ENCODE measurements at regions not wholly inside any gene's neighbourhood (a gene's known extent, or its start where the extent isn't known, plus 50 kb on each side); places are given as distances from the start of the nearest gene placed in this dataset.

GRCh38 chr11:80458376-80458775 lies 1017.5 kb upstream of the TENM4 start:
- no peak for DNase-seq

- no peak for DNase-seq
Measured at GRCh38 chr11:80457823-80458222, 1017.0 kb upstream of the TENM4 start.

GRCh38 chr11:80455818-80456217 lies 1015.0 kb upstream of the TENM4 start:
- no peak for DNase-seq

GRCh38 chr11:80451105-80451504 lies 1010.3 kb upstream of the TENM4 start:
- DNase-seq = no peak

DNA sequence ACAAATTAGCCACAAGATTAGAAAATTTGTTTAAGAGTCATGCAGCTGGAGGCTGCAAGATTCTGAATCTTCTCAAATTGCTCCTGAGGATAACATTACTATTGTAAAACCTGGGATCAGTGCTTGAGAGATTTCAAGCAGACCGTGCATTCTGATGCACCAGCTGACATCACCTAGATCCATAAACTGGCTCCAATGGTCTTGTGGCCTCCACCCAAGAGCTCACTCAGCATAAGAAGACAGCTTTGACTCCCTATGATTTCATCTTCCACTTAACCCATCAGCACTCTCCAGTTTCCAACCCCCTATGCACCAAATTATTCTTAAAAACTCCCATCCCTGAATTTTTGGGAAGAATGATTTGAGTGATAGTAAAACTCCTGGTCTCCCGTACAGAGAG lies 1007.9 kb upstream of the TENM4 start:
- DNase-seq = no peak

DNA sequence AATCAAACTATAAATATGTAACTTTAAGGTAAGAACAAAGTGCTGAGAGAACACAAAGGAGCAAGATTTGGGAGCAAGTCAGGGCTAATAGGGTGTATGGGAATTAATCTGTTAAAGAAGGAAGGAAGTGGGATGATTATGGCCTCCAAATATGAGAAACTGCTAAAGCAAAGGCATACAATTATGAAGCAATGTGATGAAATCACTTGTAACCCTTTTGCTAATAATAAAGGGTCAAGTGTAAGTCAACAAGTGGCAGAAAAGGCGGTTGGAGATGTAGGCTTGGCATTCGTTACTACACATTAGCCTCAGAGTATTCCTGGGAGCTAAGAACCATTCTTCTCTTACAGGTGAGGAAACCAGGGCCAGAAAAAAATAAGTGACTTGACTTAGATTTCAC lies 1002.3 kb upstream of the TENM4 start:
- DNase-seq = no peak

DNA sequence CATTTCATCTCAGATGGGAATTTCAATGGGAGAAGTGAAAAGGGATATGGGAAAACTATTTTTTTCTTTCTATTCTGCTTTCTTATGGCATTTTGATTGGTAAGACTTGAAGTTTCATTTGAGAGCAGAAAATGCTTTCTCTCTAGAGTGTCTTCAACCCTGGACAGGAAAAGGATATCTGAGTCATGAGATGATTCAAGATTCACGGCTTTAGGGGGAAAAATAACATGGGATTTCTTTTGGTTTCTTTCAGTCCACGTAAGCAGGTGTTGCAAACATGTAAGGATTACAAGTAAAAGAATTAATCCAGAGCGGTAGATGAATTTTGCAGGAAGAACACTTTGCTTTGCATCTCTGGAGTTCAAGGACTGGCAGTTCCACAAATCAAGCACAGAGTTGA lies 1001.0 kb upstream of the TENM4 start:
- no peak for DNase-seq

DNA sequence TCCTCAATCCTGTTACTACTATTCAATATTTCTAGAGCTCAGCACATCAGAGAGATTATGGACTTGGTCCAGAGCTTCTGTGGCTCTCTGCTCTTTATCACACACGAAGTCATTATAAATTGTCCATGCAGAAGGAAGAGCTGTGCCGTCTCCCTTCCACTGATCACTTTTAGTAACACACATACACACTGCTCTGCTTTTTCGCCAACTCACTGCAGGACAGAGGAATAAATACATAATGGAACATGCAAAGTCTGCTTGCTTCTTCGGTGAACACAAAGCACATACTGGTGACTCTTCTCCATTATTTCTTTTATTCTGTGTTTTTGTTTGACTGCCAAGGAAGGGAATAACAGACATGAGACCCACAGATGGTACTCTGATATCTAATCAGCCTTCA lies 1000.0 kb upstream of the TENM4 start:
- DNase-seq = no peak

- no peak for DNase-seq
Measured at GRCh38 chr11:80436547-80436946, 995.7 kb upstream of the TENM4 start.

DNA sequence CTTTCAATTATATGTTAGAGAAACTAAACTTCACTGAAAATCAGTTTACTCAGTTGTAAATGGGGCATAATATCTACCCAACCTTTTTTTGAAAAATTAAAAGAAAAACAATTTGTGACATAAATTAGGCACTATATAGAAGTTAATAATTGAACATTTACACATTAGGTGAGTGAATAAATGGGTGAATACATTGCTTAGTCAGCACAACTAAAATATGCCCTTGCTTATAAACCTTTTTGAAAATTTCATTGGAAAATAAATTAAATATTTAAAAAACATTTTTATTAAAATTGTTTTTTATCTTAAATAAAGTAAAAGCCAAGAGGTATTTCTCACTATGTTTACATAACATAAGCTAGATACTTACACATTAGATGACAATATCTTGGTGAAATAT lies 994.5 kb upstream of the TENM4 start:
- DNase-seq = no peak

GRCh38 chr11:80432057-80432456 lies 991.2 kb upstream of the TENM4 start:
- DNase-seq = no peak

GRCh38 chr11:80424012-80424695 lies 983.3 kb upstream of the TENM4 start:
- DNase-seq = no peak

DNA sequence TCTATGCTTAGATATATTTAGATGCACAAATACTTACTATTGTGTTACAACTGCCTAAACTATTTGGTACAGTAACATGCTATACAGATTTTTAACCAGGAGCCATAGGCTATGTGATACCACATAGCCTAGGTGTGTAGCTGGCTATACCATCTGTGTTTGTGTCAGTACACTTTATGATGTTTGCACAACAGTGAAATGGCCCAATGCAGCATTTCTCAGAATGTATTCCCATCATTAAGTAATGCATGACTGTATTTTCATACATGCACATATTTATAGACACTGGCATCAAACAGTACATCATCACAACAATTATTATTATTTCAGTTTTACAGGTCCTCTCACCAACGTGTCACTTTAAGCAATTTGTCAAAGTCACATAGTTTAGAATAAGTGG lies 979.5 kb upstream of the TENM4 start:
- DNase-seq = no peak

DNA sequence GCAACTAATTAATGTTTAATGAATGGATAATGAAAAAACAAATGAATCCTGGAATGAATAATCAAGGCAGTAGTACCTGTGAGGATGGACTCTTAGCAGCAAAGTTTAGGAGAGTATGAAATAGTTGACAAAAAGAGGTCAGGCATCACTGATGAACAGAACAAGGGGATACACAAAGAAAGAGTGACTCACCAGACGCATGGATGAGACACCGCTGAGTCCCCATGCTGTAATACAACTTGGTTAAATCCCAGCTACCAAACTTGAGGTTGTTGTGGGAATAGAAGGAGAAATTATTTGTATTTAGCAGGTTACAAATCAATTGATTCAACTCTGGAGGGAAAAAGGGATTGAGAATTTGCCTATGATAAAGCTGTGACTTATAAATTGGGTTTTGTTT lies 976.9 kb upstream of the TENM4 start:
- DNase-seq = no peak

DNA sequence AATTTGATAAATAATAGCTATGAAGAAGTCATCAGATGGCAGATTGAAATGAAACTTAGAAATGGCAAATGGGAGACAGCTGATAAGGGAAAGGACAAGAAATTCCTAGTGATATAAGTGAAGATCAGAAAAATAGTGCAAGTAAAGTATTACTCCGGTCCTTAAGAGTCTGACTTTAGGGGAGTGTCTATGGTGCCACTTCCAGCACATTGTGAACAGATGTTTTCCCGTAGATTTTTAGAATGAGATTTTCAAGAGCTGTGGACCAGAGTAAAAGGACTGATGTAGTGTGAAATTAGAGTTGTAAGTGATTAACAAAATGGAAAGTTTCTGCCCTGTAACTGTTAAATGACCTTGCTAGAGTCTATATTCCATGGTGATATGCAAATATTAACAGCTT lies 974.8 kb upstream of the TENM4 start:
- no peak for DNase-seq

DNA sequence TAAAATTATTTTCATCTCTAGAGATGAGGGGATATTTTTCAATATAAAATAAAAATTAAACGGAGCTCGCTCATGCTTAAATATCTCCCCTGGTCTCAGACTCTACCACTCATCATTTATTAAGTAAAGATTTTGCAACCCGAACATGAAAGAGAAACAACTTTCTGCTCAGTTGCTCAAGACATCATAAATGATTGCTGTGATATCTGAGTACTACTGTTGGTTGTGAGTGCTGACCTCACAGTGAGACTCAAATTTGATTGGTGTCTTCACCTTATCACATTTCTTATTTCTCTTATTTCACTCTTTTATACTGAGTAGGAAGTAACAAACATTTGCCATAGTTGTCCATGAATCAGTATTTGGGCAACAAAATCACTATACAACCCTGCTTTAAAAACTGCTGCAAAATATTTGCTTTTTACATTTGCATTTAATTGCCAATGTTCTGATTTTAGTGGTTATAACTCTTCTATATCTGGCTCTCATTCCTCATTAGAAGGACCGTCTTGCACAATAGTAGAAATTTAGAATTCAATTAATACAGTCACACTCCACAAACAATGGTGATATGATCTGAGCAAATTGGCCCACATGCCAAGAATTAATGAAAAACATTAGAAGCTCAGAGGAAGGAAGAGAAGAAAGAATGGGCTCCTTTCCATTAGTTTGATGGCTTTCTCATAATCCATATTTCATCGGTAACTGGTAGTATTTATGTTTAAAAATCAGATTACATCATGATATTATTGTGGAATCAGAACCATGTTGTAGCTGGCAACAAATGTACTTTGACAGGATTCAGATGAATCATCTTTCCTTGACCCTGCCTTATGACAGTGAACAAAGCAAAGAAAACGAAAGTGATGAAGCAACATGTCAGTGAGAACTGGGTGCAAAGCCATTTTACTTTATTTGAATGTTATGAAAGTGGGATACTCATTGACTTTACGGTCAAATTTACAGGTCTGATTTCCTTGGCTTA lies 973.6 kb upstream of the TENM4 start:
- no peak for DNase-seq

- no peak for DNase-seq
Measured at GRCh38 chr11:80412604-80413003, 971.8 kb upstream of the TENM4 start.

DNA sequence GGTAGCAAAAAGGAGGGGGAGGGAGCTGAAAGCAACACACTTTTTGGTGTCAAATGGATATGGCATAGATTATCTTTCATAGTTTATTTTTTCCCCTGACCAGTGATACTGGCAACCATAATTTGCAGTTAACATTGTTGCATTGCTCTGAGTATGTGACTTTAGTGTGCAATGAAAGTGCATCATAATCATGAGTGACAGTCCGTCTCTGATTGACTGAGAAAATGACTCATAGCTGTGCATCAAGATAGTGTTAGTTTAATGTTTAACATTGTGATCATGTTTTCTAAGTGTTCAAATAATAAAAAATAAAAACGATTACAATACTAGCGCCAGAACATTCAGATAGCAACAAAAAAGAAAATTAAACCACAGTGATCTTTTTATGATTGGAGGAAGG lies 952.4 kb upstream of the TENM4 start:
- DNase-seq = no peak

- DNase-seq = no peak
Measured at GRCh38 chr11:80390505-80390904, 949.7 kb upstream of the TENM4 start.

DNA sequence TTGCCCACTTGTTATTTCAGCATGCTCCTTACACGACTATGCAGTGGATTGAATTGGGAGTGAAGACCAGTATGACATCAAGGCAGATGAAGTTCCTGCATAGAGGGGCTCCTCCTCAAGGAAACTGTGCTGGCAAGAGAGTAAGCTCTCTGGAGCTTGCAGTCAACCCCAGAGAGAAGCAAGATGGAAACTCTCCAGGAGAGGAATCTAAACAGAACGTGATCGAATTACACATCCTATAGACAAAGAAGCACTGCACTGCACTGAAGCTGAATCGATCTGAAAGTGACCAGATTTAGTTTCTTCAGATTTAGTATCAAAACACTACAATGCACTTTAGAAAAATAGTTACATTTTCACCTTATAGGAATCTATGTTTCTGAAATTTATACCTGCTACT lies 947.7 kb upstream of the TENM4 start:
- no peak for DNase-seq

GRCh38 chr11:80388130-80388529 lies 947.3 kb upstream of the TENM4 start:
- DNase-seq = no peak

DNA sequence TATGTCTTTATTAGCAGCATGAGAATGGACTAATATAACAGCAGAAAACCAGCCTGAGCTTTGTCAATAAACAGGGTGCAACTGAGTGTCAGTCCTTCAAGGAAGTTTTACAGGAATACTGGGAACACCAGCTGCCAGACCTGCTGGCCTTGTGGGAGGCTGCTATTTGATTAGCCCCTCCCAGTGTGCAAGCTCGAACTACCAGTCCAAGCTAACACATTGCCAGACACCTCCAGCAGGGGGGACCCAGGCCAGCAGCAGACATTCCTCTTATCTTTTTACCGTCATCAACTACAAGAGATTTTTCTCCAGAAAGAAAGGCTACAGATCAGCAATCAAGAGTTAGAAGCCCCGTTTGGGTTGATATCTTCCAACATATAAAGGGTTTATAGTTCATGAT lies 942.8 kb upstream of the TENM4 start:
- no peak for DNase-seq

GRCh38 chr11:80379620-80380278 lies 938.9 kb upstream of the TENM4 start:
- DNase-seq = no peak

DNA sequence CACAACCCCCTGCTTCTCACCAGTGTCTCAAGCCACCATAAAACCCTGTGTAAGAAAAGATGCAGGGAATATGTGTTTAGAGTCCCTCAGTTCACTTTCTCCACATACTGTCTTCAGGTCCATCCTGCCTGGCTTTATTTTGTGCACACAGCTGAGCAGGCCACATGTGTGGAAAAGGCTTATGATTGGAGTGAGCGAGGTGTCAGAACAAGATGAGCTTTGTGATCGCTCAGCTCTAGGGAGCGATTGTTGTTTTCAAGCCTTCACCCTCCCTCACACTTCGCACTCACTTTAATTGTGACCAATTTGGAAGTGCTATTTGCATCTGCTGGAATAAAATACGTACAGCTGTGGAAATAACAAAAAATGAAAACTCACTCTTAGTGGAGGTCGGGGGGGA lies 931.1 kb upstream of the TENM4 start:
- no peak for DNase-seq
